Right atrium auricular region (tissue), 2 donors: ENCODE measurements at regions not wholly inside any gene's neighbourhood (a gene's known extent, or its start where the extent isn't known, plus 50 kb on each side); places are given as distances from the start of the nearest gene placed in this dataset.

Source experiments
- DNase-seq: peaks from one replicate; pipeline ENCODE4 v3.0.0-alpha.2; 2019; ENCODE audit warnings: low spot score
- H3K27ac ChIP-seq, 2 donors: fragments of 200-600 bp; sonication (generic); 1 replicate in 1 of 2; 2 replicates in 1 of 2; pipeline ENCODE4 v1.5.1; 2016 to 2019
- H3K27me3 ChIP-seq, 2 donors: fragments of 200-600 bp; sonication (generic); one replicate each; pipeline versions ENCODE4 v1.5.1 to v1.6.0; 2017 to 2019
- H3K36me3 ChIP-seq: fragments of 200-600 bp; sonication (generic); one replicate; pipeline ENCODE4 v1.5.1; 2016
- H3K4me1 ChIP-seq, 2 donors: fragments of 200-600 bp; sonication (generic); one replicate each; pipeline versions ENCODE4 v1.5.1 to v1.6.0; 2017 to 2019
- H3K4me3 ChIP-seq, 2 donors: fragments of 200-600 bp; sonication (generic); 1 replicate in 1 of 2; 2 replicates in 1 of 2; pipeline ENCODE4 v1.5.1; 2017 to 2019; ENCODE audit warnings: mild to moderate bottlenecking in 1 of 2, moderate library complexity in 1 of 2
- H3K9me3 ChIP-seq, 2 donors: fragments of 200-600 bp; sonication (generic); one replicate each; pipeline ENCODE4 v1.5.1; 2019
- TF ChIP-seq, protein P1 (sequence below), 2 donors: fragments of 200-600 bp; sonication (generic); IDR thresholded peaks; one replicate each; pipeline ENCODE4 v1.5.1; 2019; ENCODE audit warnings: antibody characterized with exemption in 2 of 2

DNA sequence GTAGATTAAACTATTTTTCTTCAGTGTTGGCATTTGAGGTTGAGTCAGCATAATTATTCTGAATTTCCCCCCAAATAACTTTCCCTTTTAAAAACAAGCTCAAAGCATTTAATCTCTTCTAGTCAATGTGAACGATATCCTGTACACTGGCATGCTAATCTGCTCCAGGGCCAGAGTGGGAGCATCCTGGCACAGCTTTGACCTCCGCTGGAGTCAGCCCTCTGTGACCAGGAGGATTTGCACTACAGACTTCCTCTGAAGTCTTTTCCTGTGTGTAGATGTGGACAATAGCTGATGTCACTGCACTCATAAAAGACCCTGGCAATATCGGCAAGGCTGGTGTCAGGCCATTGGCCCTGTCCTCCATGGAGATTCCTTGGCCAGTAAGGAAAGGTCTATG, 340.2 kb downstream of the CDC14C start:
- no peaks in the 10 kb centered on the region for H3K9me3 ChIP-seq
- H3K27ac ChIP-seq = no peak overlapping the region
- no peak overlapping the region for H3K4me3 ChIP-seq
- H3K36me3 ChIP-seq = no peaks in the 10 kb centered on the region
- no peak for DNase-seq
- TF ChIP-seq, protein P1, sequence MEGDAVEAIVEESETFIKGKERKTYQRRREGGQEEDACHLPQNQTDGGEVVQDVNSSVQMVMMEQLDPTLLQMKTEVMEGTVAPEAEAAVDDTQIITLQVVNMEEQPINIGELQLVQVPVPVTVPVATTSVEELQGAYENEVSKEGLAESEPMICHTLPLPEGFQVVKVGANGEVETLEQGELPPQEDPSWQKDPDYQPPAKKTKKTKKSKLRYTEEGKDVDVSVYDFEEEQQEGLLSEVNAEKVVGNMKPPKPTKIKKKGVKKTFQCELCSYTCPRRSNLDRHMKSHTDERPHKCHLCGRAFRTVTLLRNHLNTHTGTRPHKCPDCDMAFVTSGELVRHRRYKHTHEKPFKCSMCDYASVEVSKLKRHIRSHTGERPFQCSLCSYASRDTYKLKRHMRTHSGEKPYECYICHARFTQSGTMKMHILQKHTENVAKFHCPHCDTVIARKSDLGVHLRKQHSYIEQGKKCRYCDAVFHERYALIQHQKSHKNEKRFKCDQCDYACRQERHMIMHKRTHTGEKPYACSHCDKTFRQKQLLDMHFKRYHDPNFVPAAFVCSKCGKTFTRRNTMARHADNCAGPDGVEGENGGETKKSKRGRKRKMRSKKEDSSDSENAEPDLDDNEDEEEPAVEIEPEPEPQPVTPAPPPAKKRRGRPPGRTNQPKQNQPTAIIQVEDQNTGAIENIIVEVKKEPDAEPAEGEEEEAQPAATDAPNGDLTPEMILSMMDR (IDR thresholded peaks at IDR 0.05) = no peak
- H3K4me1 ChIP-seq = no peaks in the 10 kb centered on the region
- no peaks in the 10 kb centered on the region for H3K27me3 ChIP-seq

DNA sequence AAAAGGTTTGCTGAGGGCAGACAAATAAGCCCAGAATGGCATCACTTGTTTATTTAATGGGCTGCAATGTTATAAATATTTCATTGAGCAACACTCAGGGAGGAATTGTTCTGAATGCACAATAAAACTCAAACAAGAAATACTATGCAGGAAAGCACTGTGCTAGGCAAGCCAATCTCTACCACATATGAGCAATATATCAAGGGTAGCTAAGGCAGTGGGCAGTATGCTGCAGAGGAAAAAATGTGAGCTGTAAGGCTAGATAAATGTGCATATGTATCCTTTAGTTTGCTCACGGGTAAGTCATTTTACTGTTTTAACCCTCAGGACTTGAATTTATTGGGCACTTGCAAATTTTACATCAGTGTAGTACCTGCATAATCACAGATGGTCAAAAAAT, 349.6 kb downstream of the CDC14C start:
- H3K4me3 ChIP-seq = no peak overlapping the region
- H3K4me1 ChIP-seq = no peaks in the 10 kb centered on the region
- no peaks in the 10 kb centered on the region for H3K36me3 ChIP-seq
- DNase-seq = no peak
- no peaks in the 10 kb centered on the region for H3K9me3 ChIP-seq
- TF ChIP-seq, protein P1 (IDR thresholded peaks at IDR 0.05) = no peak
- no peaks in the 10 kb centered on the region for H3K27me3 ChIP-seq
- no peak overlapping the region for H3K27ac ChIP-seq

DNA sequence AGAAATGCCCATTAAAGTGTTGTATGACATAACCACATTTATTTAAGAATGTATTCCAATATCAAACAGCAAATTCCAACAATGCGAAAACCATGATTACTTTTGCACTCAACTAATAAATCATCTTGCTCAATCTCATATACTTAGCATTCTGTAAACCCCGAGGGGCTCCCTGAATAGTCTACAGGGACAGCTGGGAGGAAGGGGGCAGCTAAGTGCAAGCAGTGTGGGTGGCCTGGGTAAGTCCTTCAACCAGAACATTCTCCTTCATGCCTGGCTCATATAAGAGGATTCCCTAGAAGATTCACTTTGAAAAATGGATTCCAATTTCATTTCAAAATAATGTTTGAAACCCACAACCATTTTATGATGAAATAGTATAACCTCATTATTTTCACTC, 355.5 kb downstream of the CDC14C start:
- no peaks in the 10 kb centered on the region for H3K4me1 ChIP-seq
- H3K9me3 ChIP-seq = no peaks in the 10 kb centered on the region
- no peak overlapping the region for H3K27ac ChIP-seq
- H3K4me3 ChIP-seq = no peak overlapping the region
- TF ChIP-seq, protein P1 (IDR thresholded peaks at IDR 0.05) = no peak
- no peak for DNase-seq
- H3K27me3 ChIP-seq = no peaks in the 10 kb centered on the region
- H3K36me3 ChIP-seq = no peaks in the 10 kb centered on the region

DNA sequence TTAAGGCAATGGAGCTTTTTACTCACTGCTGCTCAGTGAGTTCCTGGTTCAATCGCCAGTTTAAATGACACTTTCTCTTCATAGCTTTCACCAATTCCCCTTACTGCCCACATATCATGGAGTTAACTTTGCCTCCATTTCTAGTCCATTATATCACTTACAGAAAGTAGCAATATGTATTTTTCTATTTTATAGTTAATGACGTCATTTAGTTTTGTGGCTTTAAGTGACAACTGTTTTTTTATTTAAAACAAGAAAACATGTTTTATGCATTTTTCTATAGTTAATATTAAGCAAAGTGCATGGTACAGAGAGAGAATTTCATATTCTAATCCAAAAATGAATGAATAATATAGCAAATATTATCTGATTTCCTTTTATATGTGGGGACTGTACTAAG, 363.3 kb downstream of the CDC14C start:
- Histone ChIP-seq H3K9me3 (no peaks in the 10 kb centered on the region), H3K4me1 (no peaks in the 10 kb centered on the region), H3K36me3 (no peaks in the 10 kb centered on the region), H3K4me3 (no peak overlapping the region), H3K27ac (no peak overlapping the region), H3K27me3 (no peaks in the 10 kb centered on the region)
- TF ChIP-seq, protein P1 (IDR thresholded peaks at IDR 0.05) = no peak
- DNase-seq = no peak

DNA sequence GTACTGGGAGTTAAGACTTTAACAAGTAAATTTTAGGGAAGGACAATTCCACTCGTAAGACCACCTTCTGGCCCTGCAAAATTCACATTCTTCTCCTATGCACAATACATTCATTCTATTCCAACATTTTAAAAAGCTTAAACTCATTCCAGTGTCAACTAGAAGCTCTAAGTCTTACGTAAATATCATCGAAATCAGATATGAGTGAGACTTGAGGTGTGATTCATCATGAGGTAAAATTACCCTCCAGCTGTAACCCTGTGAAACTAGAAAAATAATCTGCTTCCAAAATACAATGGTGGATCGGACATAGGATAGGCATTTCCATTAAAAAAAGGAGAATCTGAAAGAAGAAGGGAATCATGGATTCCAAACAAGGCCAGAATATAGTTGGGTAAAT, 370.3 kb downstream of the CDC14C start:
- H3K9me3 ChIP-seq = no peaks in the 10 kb centered on the region
- no peak overlapping the region for H3K27ac ChIP-seq
- no peaks in the 10 kb centered on the region for H3K4me1 ChIP-seq
- no peak for DNase-seq
- no peaks in the 10 kb centered on the region for H3K36me3 ChIP-seq
- no peaks in the 10 kb centered on the region for H3K27me3 ChIP-seq
- no peak overlapping the region for H3K4me3 ChIP-seq
- TF ChIP-seq, protein P1 (IDR thresholded peaks at IDR 0.05) = no peak

DNA sequence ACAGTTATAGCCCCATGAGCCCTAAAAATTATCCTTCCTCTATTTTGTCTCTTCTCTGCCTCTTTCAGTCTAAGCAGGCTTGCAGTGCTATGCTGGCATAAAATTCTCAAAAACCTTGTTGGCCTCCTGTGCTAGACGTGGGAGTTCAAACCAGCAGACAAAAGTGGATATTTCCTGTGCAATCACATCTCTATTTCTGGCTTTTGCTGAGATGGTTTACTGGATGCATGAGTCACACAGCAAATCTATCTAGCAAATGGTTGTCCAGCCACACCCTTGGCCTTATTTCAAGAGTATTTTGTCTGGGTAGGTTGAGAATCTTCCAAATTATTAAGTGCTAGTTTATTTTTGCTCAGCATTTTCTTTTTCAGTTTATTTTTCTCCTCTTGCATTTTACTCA, 370.8 kb downstream of the CDC14C start:
- no peak for DNase-seq
- no peaks in the 10 kb centered on the region for H3K36me3 ChIP-seq
- no peak overlapping the region for H3K27ac ChIP-seq
- no peaks in the 10 kb centered on the region for H3K27me3 ChIP-seq
- H3K4me1 ChIP-seq = no peaks in the 10 kb centered on the region
- TF ChIP-seq, protein P1 (IDR thresholded peaks at IDR 0.05) = no peak
- H3K4me3 ChIP-seq = no peak overlapping the region
- H3K9me3 ChIP-seq = no peaks in the 10 kb centered on the region
